ENCODE measurements at regions not wholly inside any gene's neighbourhood (a gene's known extent, or its start where the extent isn't known, plus 50 kb on each side); places are given as distances from the start of the nearest gene placed in this dataset.

DNA sequence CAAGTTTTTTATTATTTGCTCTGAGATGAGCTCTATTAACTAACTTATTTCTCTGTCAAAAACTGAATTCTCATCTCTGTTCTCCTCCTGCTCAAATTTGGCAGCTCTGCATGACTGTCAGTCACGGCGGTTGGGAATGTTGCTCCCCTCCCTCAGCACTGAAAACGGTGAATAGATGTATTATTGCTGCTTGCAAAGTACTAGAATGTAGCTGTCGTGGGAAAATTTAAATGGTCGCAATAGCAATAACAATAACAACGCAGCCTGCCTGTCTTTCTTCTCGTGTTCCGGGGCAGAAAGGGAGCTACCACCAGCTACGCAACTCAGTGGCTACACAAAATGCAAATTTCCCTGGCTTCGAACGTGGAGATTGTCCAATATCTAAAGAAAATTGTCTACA is 125.6 kb upstream of the FRY start:
- TF ChIP-seq CTCF (IDR thresholded peaks at IDR 0.05) = no peak
- TF ChIP-seq EZH2phosphoT487 (IDR thresholded peaks at IDR 0.05) = no peak
- TF ChIP-seq EZH2 (IDR thresholded peaks at IDR 0.05) = no peak
